ENCODE measurements at regions not wholly inside any gene's neighbourhood (a gene's known extent, or its start where the extent isn't known, plus 50 kb on each side); places are given as distances from the start of the nearest gene placed in this dataset.
"Not testable (repeated sequence)": the region's sequence is repeated elsewhere in the genome, so short reads cannot be mapped to it uniquely, and the experiment has no call there.

- H3K9me3 Mint-ChIP-seq: peaks cover 0 to 2% of the 10 kb centered on the region in 2 donors
- no peak overlapping the region for H3K4me3 Mint-ChIP-seq
- Histone ChIP-seq H3K27me3 (ENCODE audit: control insufficient read depth, insufficient read depth, low read length) (no peaks in the 10 kb centered on the region), H3K9me3 (ENCODE audit: control insufficient read depth, insufficient read depth, low read length) (no peaks in the 10 kb centered on the region), H3K27ac (ENCODE audit: low read length) (no peak overlapping the region), H3K36me3 (ENCODE audit: control insufficient read depth, insufficient read depth, low read length) (no peaks in the 10 kb centered on the region), H3K4me1 (ENCODE audit: control insufficient read depth, insufficient read depth, low read length) (no peaks in the 10 kb centered on the region), H3K4me3 (ENCODE audit: low read length) (no peak overlapping the region)
- WGBS (ENCODE audit: insufficient coverage): 79% methylated on average over 2 of the region's 2 CpGs
- DNase-seq: no peak
- no peak overlapping the region for H3K27ac Mint-ChIP-seq
- ATAC-seq: no peak
- intact Hi-C loops (cut with micrococcal nuclease): no loop called here
- no peaks in the 10 kb centered on the region for H3K27me3 Mint-ChIP-seq (ENCODE audit: low read depth in 2 of 2)
- H3K4me1 Mint-ChIP-seq: peaks cover 18 to 32% of the 10 kb centered on the region in 2 donors
- TF ChIP-seq CTCF (IDR thresholded peaks at IDR 0.05): no peak
- no peaks in the 10 kb centered on the region for H3K36me3 Mint-ChIP-seq
These were observed 103.5 kb upstream of the ARRDC3 start for GRCh38 chr5:91486638-91487037.

- peaks cover 18 to 27% of the 10 kb centered on the region in 2 donors for H3K4me1 Mint-ChIP-seq
- H3K36me3 Mint-ChIP-seq: no peaks in the 10 kb centered on the region
- no peak overlapping the region for H3K27ac ChIP-seq (ENCODE audit: low read length)
- no peak overlapping the region for H3K4me3 Mint-ChIP-seq
- no peaks in the 10 kb centered on the region for H3K27me3 Mint-ChIP-seq (ENCODE audit: low read depth in 2 of 2)
- peaks cover 2% of the 10 kb centered on the region for H3K4me1 ChIP-seq (ENCODE audit: control insufficient read depth, insufficient read depth, low read length)
- no peak for DNase-seq
- no peak for ATAC-seq
- H3K27me3 ChIP-seq (ENCODE audit: control insufficient read depth, insufficient read depth, low read length): no peaks in the 10 kb centered on the region
- H3K4me3 ChIP-seq (ENCODE audit: low read length): no peak overlapping the region
- no peak for TF ChIP-seq CTCF (IDR thresholded peaks at IDR 0.05)
- intact Hi-C loops (cut with micrococcal nuclease): no loop called here
- H3K27ac Mint-ChIP-seq: no peak overlapping the region
- H3K9me3 ChIP-seq (ENCODE audit: control insufficient read depth, insufficient read depth, low read length): no peaks in the 10 kb centered on the region
- H3K9me3 Mint-ChIP-seq: peaks cover 0 to 2% of the 10 kb centered on the region in 2 donors
- no peaks in the 10 kb centered on the region for H3K36me3 ChIP-seq (ENCODE audit: control insufficient read depth, insufficient read depth, low read length)
These were observed 101.5 kb upstream of the ARRDC3 start for GRCh38 chr5:91484662-91485061.

GRCh38 chr5:91479376-91479775 lies 96.3 kb upstream of the ARRDC3 start:
- WGBS (ENCODE audit: insufficient coverage): 32% methylated on average over 2 of the region's 2 CpGs
- H3K4me1 ChIP-seq (ENCODE audit: control insufficient read depth, insufficient read depth, low read length): peaks cover 19% of the 10 kb centered on the region
- H3K27me3 ChIP-seq (ENCODE audit: control insufficient read depth, insufficient read depth, low read length); intact Hi-C loops (cut with micrococcal nuclease); H3K36me3 ChIP-seq (ENCODE audit: control insufficient read depth, insufficient read depth, low read length); H3K27me3 Mint-ChIP-seq (ENCODE audit: low read depth in 2 of 2); H3K9me3 Mint-ChIP-seq; H3K9me3 ChIP-seq (ENCODE audit: control insufficient read depth, insufficient read depth, low read length); H3K36me3 Mint-ChIP-seq; H3K27ac ChIP-seq (ENCODE audit: low read length); H3K4me3 ChIP-seq (ENCODE audit: low read length): not testable (repeated sequence)
- Mint-ChIP-seq H3K27ac (peak overlapping the region; percentile 62 to 64), H3K4me3 (peak overlapping the region; percentile 45), H3K4me1 (peaks cover 40 to 46% of the 10 kb centered on the region in 2 donors)
- DNase-seq (peak in 1 of 2 donors; percentile 6), ATAC-seq (peak; percentile 39 to 53 (median 41))

GRCh38 chr5:91478096-91478495 lies 95.0 kb upstream of the ARRDC3 start:
- Histone ChIP-seq H3K36me3 (ENCODE audit: control insufficient read depth, insufficient read depth, low read length) (no peaks in the 10 kb centered on the region), H3K4me3 (ENCODE audit: low read length) (no peak overlapping the region), H3K9me3 (ENCODE audit: control insufficient read depth, insufficient read depth, low read length) (no peaks in the 10 kb centered on the region), H3K27me3 (ENCODE audit: control insufficient read depth, insufficient read depth, low read length) (no peaks in the 10 kb centered on the region), H3K27ac (ENCODE audit: low read length) (no peak overlapping the region), H3K4me1 (ENCODE audit: control insufficient read depth, insufficient read depth, low read length) (peaks cover 19% of the 10 kb centered on the region)
- intact Hi-C loops (cut with micrococcal nuclease): no loop called here
- Mint-ChIP-seq H3K27ac (peak overlapping the region; percentile 15 to 74), H3K4me3 (peak overlapping the region; percentile 49), H3K4me1 (peaks cover 36 to 46% of the 10 kb centered on the region in 2 donors), H3K27me3 (ENCODE audit: low read depth in 2 of 2) (no peaks in the 10 kb centered on the region), H3K9me3 (peaks cover 0 to 3% of the 10 kb centered on the region in 2 donors), H3K36me3 (no peaks in the 10 kb centered on the region)
- TF ChIP-seq CTCF (IDR thresholded peaks at IDR 0.05): no peak
- WGBS (ENCODE audit: insufficient coverage): 86% methylated on average over 2 of the region's 2 CpGs
- ATAC-seq (no peak), DNase-seq (no peak)
